SK-N-SH (cell line): ENCODE measurements at regions not wholly inside any gene's neighbourhood (a gene's known extent, or its start where the extent isn't known, plus 50 kb on each side); places are given as distances from the start of the nearest gene placed in this dataset.

Experiments used
- CTCF ChIP-seq: fragments of 200-600 bp; sonication (generic); IDR thresholded peaks from 2 replicates; pipeline ENCODE4 v1.6.1; 2017; ENCODE audit warnings: antibody characterized with exemption, mild to moderate bottlenecking, moderate library complexity
- NFIC ChIP-seq: IDR thresholded peaks from 2 replicates; pipeline ENCODE4 v1.4.0; 2012; ENCODE audit warnings: borderline replicate concordance

- TF ChIP-seq NFIC (no peak), CTCF (no peak)
Observed at GRCh38 chr6:74044417-74045096, 348.6 kb downstream of the CD109 start.
